K562 (cell line): ENCODE measurements at regions not wholly inside any gene's neighbourhood (a gene's known extent, or its start where the extent isn't known, plus 50 kb on each side); places are given as distances from the start of the nearest gene placed in this dataset.

Experiments
- NFYB ChIP-seq: IDR thresholded peaks from 2 replicates; pipeline ENCODE4 v1.6.1; 2011; ENCODE audit warnings: mild to moderate bottlenecking, moderate library complexity; ENCODE audit not compliant: insufficient read length; ENCODE audit errors: extremely low read depth
- POLR2H ChIP-seq: IDR thresholded peaks from 2 replicates; pipeline ENCODE4 v1.6.1; 2016; ENCODE audit warnings: missing genetic modification characterization, low read depth, mild to moderate bottlenecking, control low read depth, missing compliant biosample characterization, moderate library complexity
- TF ChIP-seq, protein P1 (sequence below): fragments of 200-600 bp; sonication (generic); IDR thresholded peaks from one replicate; pipeline ENCODE4 v1.6.1; 2012; ENCODE audit warnings: mild to moderate bottlenecking, low read depth, low read length, inconsistent platforms

DNA sequence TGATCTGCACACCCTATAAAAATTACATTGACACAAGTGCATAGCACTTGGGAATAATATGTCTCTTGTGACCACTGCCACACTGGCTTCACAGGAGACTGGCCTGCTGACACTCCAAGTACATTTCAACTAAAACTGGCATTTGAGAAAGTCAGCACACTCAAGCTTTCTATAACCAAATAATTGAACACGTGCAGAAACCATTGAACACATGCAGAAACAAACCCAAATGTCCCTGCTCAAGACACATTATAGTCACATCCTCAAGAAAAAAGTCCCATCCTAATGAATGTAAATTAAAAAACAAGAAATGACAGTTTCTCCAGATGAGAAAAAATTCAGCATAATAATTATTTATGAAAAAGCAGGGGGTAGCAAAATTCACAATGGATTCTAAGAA is 1859.1 kb upstream of the PCDH20 start (continued):
- TF ChIP-seq, protein P1, sequence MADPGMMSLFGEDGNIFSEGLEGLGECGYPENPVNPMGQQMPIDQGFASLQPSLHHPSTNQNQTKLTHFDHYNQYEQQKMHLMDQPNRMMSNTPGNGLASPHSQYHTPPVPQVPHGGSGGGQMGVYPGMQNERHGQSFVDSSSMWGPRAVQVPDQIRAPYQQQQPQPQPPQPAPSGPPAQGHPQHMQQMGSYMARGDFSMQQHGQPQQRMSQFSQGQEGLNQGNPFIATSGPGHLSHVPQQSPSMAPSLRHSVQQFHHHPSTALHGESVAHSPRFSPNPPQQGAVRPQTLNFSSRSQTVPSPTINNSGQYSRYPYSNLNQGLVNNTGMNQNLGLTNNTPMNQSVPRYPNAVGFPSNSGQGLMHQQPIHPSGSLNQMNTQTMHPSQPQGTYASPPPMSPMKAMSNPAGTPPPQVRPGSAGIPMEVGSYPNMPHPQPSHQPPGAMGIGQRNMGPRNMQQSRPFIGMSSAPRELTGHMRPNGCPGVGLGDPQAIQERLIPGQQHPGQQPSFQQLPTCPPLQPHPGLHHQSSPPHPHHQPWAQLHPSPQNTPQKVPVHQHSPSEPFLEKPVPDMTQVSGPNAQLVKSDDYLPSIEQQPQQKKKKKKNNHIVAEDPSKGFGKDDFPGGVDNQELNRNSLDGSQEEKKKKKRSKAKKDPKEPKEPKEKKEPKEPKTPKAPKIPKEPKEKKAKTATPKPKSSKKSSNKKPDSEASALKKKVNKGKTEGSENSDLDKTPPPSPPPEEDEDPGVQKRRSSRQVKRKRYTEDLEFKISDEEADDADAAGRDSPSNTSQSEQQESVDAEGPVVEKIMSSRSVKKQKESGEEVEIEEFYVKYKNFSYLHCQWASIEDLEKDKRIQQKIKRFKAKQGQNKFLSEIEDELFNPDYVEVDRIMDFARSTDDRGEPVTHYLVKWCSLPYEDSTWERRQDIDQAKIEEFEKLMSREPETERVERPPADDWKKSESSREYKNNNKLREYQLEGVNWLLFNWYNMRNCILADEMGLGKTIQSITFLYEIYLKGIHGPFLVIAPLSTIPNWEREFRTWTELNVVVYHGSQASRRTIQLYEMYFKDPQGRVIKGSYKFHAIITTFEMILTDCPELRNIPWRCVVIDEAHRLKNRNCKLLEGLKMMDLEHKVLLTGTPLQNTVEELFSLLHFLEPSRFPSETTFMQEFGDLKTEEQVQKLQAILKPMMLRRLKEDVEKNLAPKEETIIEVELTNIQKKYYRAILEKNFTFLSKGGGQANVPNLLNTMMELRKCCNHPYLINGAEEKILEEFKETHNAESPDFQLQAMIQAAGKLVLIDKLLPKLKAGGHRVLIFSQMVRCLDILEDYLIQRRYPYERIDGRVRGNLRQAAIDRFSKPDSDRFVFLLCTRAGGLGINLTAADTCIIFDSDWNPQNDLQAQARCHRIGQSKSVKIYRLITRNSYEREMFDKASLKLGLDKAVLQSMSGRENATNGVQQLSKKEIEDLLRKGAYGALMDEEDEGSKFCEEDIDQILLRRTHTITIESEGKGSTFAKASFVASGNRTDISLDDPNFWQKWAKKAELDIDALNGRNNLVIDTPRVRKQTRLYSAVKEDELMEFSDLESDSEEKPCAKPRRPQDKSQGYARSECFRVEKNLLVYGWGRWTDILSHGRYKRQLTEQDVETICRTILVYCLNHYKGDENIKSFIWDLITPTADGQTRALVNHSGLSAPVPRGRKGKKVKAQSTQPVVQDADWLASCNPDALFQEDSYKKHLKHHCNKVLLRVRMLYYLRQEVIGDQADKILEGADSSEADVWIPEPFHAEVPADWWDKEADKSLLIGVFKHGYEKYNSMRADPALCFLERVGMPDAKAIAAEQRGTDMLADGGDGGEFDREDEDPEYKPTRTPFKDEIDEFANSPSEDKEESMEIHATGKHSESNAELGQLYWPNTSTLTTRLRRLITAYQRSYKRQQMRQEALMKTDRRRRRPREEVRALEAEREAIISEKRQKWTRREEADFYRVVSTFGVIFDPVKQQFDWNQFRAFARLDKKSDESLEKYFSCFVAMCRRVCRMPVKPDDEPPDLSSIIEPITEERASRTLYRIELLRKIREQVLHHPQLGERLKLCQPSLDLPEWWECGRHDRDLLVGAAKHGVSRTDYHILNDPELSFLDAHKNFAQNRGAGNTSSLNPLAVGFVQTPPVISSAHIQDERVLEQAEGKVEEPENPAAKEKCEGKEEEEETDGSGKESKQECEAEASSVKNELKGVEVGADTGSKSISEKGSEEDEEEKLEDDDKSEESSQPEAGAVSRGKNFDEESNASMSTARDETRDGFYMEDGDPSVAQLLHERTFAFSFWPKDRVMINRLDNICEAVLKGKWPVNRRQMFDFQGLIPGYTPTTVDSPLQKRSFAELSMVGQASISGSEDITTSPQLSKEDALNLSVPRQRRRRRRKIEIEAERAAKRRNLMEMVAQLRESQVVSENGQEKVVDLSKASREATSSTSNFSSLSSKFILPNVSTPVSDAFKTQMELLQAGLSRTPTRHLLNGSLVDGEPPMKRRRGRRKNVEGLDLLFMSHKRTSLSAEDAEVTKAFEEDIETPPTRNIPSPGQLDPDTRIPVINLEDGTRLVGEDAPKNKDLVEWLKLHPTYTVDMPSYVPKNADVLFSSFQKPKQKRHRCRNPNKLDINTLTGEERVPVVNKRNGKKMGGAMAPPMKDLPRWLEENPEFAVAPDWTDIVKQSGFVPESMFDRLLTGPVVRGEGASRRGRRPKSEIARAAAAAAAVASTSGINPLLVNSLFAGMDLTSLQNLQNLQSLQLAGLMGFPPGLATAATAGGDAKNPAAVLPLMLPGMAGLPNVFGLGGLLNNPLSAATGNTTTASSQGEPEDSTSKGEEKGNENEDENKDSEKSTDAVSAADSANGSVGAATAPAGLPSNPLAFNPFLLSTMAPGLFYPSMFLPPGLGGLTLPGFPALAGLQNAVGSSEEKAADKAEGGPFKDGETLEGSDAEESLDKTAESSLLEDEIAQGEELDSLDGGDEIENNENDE, result no peak
- TF ChIP-seq NFYB (no peak), POLR2H (no peak)
